Liver (tissue), 8 donors: ENCODE measurements at regions not wholly inside any gene's neighbourhood (a gene's known extent, or its start where the extent isn't known, plus 50 kb on each side); places are given as distances from the start of the nearest gene placed in this dataset.

ENCODE experiments used
- DNase-seq: peaks from one replicate; pipeline ENCODE4 v3.0.0-alpha.2; 2017; ENCODE audit warnings: low spot score
- H3K27ac ChIP-seq, 2 donors: one replicate each; pipeline ENCODE4 v1.7.0; 2013; ENCODE audit warnings: inconsistent platforms in 2 of 2, low read length in 2 of 2, control low read depth in 1 of 2, low read depth in 1 of 2, mild to moderate bottlenecking in 1 of 2
- H3K27me3 ChIP-seq, 4 donors: one replicate each; pipeline versions ENCODE4 v1.6.1 to v1.7.0; 2013; ENCODE audit warnings: low read length in 3 of 4, inconsistent platforms in 1 of 4, mild to moderate bottlenecking in 1 of 4, moderate library complexity in 1 of 4; ENCODE audit not compliant: control insufficient read depth in 4 of 4, insufficient read depth in 4 of 4
- H3K36me3 ChIP-seq, 4 donors: one replicate each; pipeline versions ENCODE4 v1.6.1 to v1.7.0; 2013; ENCODE audit warnings: low read length in 3 of 4, mild to moderate bottlenecking in 3 of 4, low read depth in 1 of 4, moderate library complexity in 1 of 4; ENCODE audit not compliant: control insufficient read depth in 4 of 4, insufficient read depth in 3 of 4
- H3K4me1 ChIP-seq, 4 donors: one replicate each; pipeline versions ENCODE4 v1.6.1 to v1.7.0; 2013; ENCODE audit warnings: low read length in 3 of 4, mild to moderate bottlenecking in 3 of 4, moderate library complexity in 1 of 4; ENCODE audit not compliant: control insufficient read depth in 4 of 4, insufficient read depth in 4 of 4
- H3K4me3 ChIP-seq, 3 donors: one replicate each; pipeline versions ENCODE4 v1.6.1 to v1.7.0; 2013; ENCODE audit warnings: low read length in 3 of 3, control low read depth in 1 of 3, low read depth in 1 of 3, mild to moderate bottlenecking in 1 of 3
- H3K9ac ChIP-seq, 2 donors: one replicate each; pipeline ENCODE4 v1.7.0; 2013; ENCODE audit warnings: low read length in 2 of 2, mild to moderate bottlenecking in 2 of 2, moderate library complexity in 2 of 2, control low read depth in 1 of 2, low read depth in 1 of 2
- H3K9me3 ChIP-seq, 4 donors: one replicate each; pipeline versions ENCODE4 v1.6.1 to v1.7.0; 2013; ENCODE audit warnings: low read length in 3 of 4; ENCODE audit not compliant: control insufficient read depth in 4 of 4
- CTCF ChIP-seq: fragments of 150-350 bp; IDR thresholded peaks from 2 replicates; pipeline ENCODE4 v1.5.1; 2017; ENCODE audit warnings: improper control_type of control experiment, low read depth, low read length; ENCODE audit not compliant: missing input control
- EGR1 ChIP-seq, 2 donors: IDR thresholded peaks; 2 replicates each; pipeline ENCODE4 v1.6.1; 2016 to 2018; ENCODE audit warnings: antibody characterized with exemption in 2 of 2, low read depth in 2 of 2
- FOXA1 ChIP-seq: IDR thresholded peaks from 2 replicates; pipeline ENCODE4 v1.6.1; 2016; ENCODE audit warnings: antibody characterized with exemption
- FOXA2 ChIP-seq: IDR thresholded peaks from 2 replicates; pipeline ENCODE4 v1.6.1; 2016; ENCODE audit warnings: antibody characterized with exemption
- GABPA ChIP-seq, 2 donors: IDR thresholded peaks in 1 of 2; conservative IDR thresholded peaks in 1 of 2; 2 replicates each; pipeline ENCODE4 v1.6.1; 2016; ENCODE audit warnings: antibody characterized with exemption in 2 of 2, mild to moderate bottlenecking in 1 of 2, moderate library complexity in 1 of 2
- HNF4G ChIP-seq: IDR thresholded peaks from 2 replicates; pipeline ENCODE4 v1.6.1; 2016; ENCODE audit warnings: antibody characterized with exemption
- JUND ChIP-seq, 2 donors: IDR thresholded peaks; 2 replicates each; pipeline ENCODE4 v1.6.1; 2016; ENCODE audit warnings: antibody characterized with exemption in 2 of 2
- MAX ChIP-seq: IDR thresholded peaks from 2 replicates; pipeline ENCODE4 v1.6.1; 2016; ENCODE audit warnings: antibody characterized with exemption
- RAD21 ChIP-seq, 2 donors: IDR thresholded peaks; 2 replicates each; pipeline ENCODE4 v1.6.1; 2016; ENCODE audit warnings: antibody characterized with exemption in 2 of 2, mild to moderate bottlenecking in 2 of 2
- RXRA ChIP-seq, 2 donors: IDR thresholded peaks; 2 replicates each; pipeline ENCODE4 v1.6.1; 2017 to 2018; ENCODE audit warnings: antibody characterized with exemption in 2 of 2, mild to moderate bottlenecking in 1 of 2
- SP1 ChIP-seq: IDR thresholded peaks from 2 replicates; pipeline ENCODE4 v1.6.1; 2018; ENCODE audit warnings: antibody characterized with exemption, mild to moderate bottlenecking
- TAF1 ChIP-seq: conservative IDR thresholded peaks from 2 replicates; pipeline ENCODE4 v1.6.1; 2016; ENCODE audit warnings: antibody characterized with exemption, mild to moderate bottlenecking
- YY1 ChIP-seq: IDR thresholded peaks from 2 replicates; pipeline ENCODE4 v1.6.1; 2016; ENCODE audit warnings: antibody characterized with exemption, mild to moderate bottlenecking
- WGBS: extraction: QIAGEN DNeasy Blood & Tissue Kit; methylation state at CpG from one replicate; pipeline ENCODE4 v1.1.7; 2013; 5-methylcytosine and 5-hydroxymethylcytosine counted together
- TF ChIP-seq, protein P1 (sequence below): IDR thresholded peaks from 2 replicates; pipeline ENCODE4 v1.6.1; 2016; ENCODE audit warnings: antibody characterized with exemption, mild to moderate bottlenecking
- TF ChIP-seq, protein P2 (sequence below): IDR thresholded peaks from 2 replicates; pipeline ENCODE4 v1.6.1; 2016; ENCODE audit warnings: antibody characterized with exemption
- donor health status: healthy.
- donor health status: healthy.
- donor health status: healthy.
- donor health status: healthy.
- donor health status: healthy.

- WGBS: 81% methylated on average over 10 of the region's 10 CpGs
- Histone ChIP-seq H3K27ac (no peak overlapping the region), H3K36me3 (no peaks in the 10 kb centered on the region), H3K4me1 (no peaks in the 10 kb centered on the region), H3K4me3 (no peak overlapping the region), H3K27me3 (no peaks in the 10 kb centered on the region), H3K9ac (no peak overlapping the region), H3K9me3 (no peaks in the 10 kb centered on the region)
- TF ChIP-seq JUND (IDR thresholded peaks at IDR 0.05) (no peak), HNF4G (no peak)
- no peak for DNase-seq
Observed at GRCh38 chr11:134758342-134758931, 346.4 kb upstream of the B3GAT1 start.

DNA sequence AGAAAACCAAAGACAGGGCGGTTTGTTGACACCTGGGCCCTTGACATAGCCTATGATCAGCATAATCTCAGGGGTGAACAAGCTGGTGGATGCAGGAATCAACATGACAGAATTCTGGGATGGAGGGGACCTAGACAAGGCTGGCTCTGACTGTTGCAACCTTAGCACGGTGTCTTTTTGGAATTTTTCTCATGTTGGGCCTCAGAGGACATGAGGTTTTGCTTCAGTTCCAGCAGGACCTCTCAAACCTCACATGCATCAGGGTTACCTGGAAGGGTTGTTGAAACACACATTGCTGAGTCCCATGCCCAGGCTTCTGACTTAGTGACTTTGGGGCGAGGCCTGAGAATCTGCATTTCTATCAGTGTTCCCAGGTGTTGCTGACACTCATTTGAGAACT is 345.6 kb upstream of the B3GAT1 start:
- no peak overlapping the region for H3K4me3 ChIP-seq
- no peaks in the 10 kb centered on the region for H3K36me3 ChIP-seq
- WGBS: 84% methylated on average over 3 of the region's 3 CpGs
- H3K9ac ChIP-seq: no peak overlapping the region
- no peak for DNase-seq
- H3K4me1 ChIP-seq: no peaks in the 10 kb centered on the region
- no peaks in the 10 kb centered on the region for H3K9me3 ChIP-seq
- TF ChIP-seq TAF1: no peak
- TF ChIP-seq EGR1 (IDR thresholded peaks at IDR 0.05; ENCODE audit: low read depth in 2 of 2): no peak
- TF ChIP-seq SP1: no peak
- TF ChIP-seq HNF4G: no peak
- TF ChIP-seq YY1: no peak
- TF ChIP-seq RAD21 (IDR thresholded peaks at IDR 0.05): no peak
- no peak for TF ChIP-seq RXRA (IDR thresholded peaks at IDR 0.05)
- TF ChIP-seq, protein P1, sequence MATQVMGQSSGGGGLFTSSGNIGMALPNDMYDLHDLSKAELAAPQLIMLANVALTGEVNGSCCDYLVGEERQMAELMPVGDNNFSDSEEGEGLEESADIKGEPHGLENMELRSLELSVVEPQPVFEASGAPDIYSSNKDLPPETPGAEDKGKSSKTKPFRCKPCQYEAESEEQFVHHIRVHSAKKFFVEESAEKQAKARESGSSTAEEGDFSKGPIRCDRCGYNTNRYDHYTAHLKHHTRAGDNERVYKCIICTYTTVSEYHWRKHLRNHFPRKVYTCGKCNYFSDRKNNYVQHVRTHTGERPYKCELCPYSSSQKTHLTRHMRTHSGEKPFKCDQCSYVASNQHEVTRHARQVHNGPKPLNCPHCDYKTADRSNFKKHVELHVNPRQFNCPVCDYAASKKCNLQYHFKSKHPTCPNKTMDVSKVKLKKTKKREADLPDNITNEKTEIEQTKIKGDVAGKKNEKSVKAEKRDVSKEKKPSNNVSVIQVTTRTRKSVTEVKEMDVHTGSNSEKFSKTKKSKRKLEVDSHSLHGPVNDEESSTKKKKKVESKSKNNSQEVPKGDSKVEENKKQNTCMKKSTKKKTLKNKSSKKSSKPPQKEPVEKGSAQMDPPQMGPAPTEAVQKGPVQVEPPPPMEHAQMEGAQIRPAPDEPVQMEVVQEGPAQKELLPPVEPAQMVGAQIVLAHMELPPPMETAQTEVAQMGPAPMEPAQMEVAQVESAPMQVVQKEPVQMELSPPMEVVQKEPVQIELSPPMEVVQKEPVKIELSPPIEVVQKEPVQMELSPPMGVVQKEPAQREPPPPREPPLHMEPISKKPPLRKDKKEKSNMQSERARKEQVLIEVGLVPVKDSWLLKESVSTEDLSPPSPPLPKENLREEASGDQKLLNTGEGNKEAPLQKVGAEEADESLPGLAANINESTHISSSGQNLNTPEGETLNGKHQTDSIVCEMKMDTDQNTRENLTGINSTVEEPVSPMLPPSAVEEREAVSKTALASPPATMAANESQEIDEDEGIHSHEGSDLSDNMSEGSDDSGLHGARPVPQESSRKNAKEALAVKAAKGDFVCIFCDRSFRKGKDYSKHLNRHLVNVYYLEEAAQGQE: no peak
- TF ChIP-seq, protein P2, sequence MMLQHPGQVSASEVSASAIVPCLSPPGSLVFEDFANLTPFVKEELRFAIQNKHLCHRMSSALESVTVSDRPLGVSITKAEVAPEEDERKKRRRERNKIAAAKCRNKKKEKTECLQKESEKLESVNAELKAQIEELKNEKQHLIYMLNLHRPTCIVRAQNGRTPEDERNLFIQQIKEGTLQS: no peak
- TF ChIP-seq CTCF: no peak
- TF ChIP-seq GABPA (IDR thresholded peaks at IDR 0.05 in 1 of 2, conservative IDR thresholded peaks at IDR 0.05 in 1 of 2): no peak
- no peak for TF ChIP-seq FOXA2
- no peak for TF ChIP-seq MAX
- TF ChIP-seq JUND (IDR thresholded peaks at IDR 0.05): no peak
- no peak for TF ChIP-seq FOXA1
- H3K27ac ChIP-seq: no peak overlapping the region
- no peaks in the 10 kb centered on the region for H3K27me3 ChIP-seq
